OCI-LY7 (cell line): ENCODE measurements at regions not wholly inside any gene's neighbourhood (a gene's known extent, or its start where the extent isn't known, plus 50 kb on each side); places are given as distances from the start of the nearest gene placed in this dataset.

ENCODE experiments used
- BruUV-seq: library from RNA; stranded (reverse); fragments of 400-500 nt; replicated peaks from 2 replicates; lab custom pipeline; 2021; lab: Mats Ljungman, UMichigan
- CTCF ChIA-PET: fragments of 300-600 bp; sonication (Branson Sonifier 250); formaldehyde crosslinking; loops from one replicate; lab custom pipeline; 2022; ENCODE audit warnings: antibody characterized with exemption; ENCODE audit not compliant: unreplicated experiment; lab: Charles Lee
- POLR2A ChIA-PET: fragments of 300-600 bp; sonication (Branson Sonifier 250); formaldehyde crosslinking; loops from one replicate; lab custom pipeline; 2022; ENCODE audit warnings: antibody characterized with exemption; lab: Charles Lee
- DNase-seq: peaks from one replicate; pipeline ENCODE4 v3.0.0-alpha.2; 2015; ENCODE audit warnings: low spot score
- H2AFZ ChIP-seq: fragments of 200-600 bp; sonication (generic), shearing (Covaris generic); 2 replicates; pipeline ENCODE4 v1.6.1; 2014; ENCODE audit warnings: mild to moderate bottlenecking, antibody characterized with exemption, low read length, moderate library complexity
- H3K27ac ChIP-seq: fragments of 200-600 bp; sonication (generic); 2 replicates; pipeline ENCODE4 v1.5.1; 2014; ENCODE audit warnings: mixed run types, low read depth, mild to moderate bottlenecking, moderate library complexity, low read length, inconsistent platforms; ENCODE audit not compliant: poor library complexity, severe bottlenecking
- H3K36me3 ChIP-seq: fragments of 200-600 bp; sonication (generic); 2 replicates; pipeline ENCODE4 v1.6.1; 2014; ENCODE audit warnings: mild to moderate bottlenecking, antibody characterized with exemption, low read length, moderate library complexity, mixed read lengths; ENCODE audit not compliant: insufficient read depth
- H3K4me1 ChIP-seq: fragments of 200-600 bp; sonication (generic); 2 replicates; pipeline ENCODE4 v1.5.1; 2014; ENCODE audit warnings: mild to moderate bottlenecking, low read length; ENCODE audit not compliant: insufficient read depth, poor library complexity, severe bottlenecking
- H3K4me2 ChIP-seq: fragments of 200-600 bp; sonication (generic); 2 replicates; pipeline ENCODE4 v1.6.1; 2014; ENCODE audit warnings: mild to moderate bottlenecking, low read length
- H3K4me3 ChIP-seq: fragments of 200-600 bp; sonication (generic); 2 replicates; pipeline ENCODE4 v1.5.1; 2014; ENCODE audit warnings: mild to moderate bottlenecking, low read depth, low read length; ENCODE audit not compliant: poor library complexity, severe bottlenecking
- H3K79me2 ChIP-seq: fragments of 200-600 bp; sonication (generic); 2 replicates; pipeline ENCODE4 v1.6.1; 2016; ENCODE audit warnings: low read depth, mild to moderate bottlenecking, low read length, moderate library complexity, mixed read lengths; ENCODE audit not compliant: insufficient read depth
- H3K9me2 ChIP-seq: fragments of 200-600 bp; sonication (generic); 2 replicates; pipeline ENCODE4 v1.6.1; 2016; ENCODE audit warnings: mild to moderate bottlenecking, low read length, mixed read lengths; ENCODE audit not compliant: insufficient read depth
- H3K9me3 ChIP-seq: fragments of 200-600 bp; sonication (generic); 2 replicates; pipeline ENCODE4 v1.6.1; 2014; ENCODE audit warnings: mild to moderate bottlenecking, mixed run types, low read length, mixed read lengths
- H4K20me1 ChIP-seq: fragments of 200-600 bp; sonication (generic); 2 replicates; pipeline ENCODE4 v1.6.1; 2014; ENCODE audit warnings: mild to moderate bottlenecking, antibody characterized with exemption, low read length, moderate library complexity, mixed read lengths; ENCODE audit not compliant: insufficient read depth
- CTCF ChIP-seq: fragments of 200-600 bp; sonication (generic); conservative IDR thresholded peaks from 2 replicates; pipeline ENCODE4 v1.5.1; 2014; ENCODE audit warnings: mild to moderate bottlenecking, antibody characterized with exemption, low read length, moderate library complexity, mixed read lengths
- EZH2phosphoT487 ChIP-seq: fragments of 200-600 bp; sonication (generic); IDR thresholded peaks from 2 replicates; pipeline ENCODE4 v1.6.1; 2018; ENCODE audit warnings: low read depth, borderline replicate concordance, mild to moderate bottlenecking, mixed run types, antibody characterized with exemption, low read length, moderate library complexity, mixed read lengths
- intact Hi-C: fragments of 100-400 bp; cut with micrococcal nuclease; formaldehyde crosslinking; loops from one replicate; pipeline ENCODE4 v1.10.0; 2022; ENCODE audit not compliant: unreplicated experiment

GRCh38 chr3:55362210-55362960 lies 124.7 kb downstream of the WNT5A start:
- no peak overlapping the region for H3K27ac ChIP-seq
- ChIA-PET POLR2A (interaction anchor here (0.7 to 1.3 kb wide), 3 partner anchors 9 to 49 kb away, joined by 3 read pairs; no protein-coding TSS in a partner anchor), CTCF (interaction anchor here (1.1 kb wide), 1 partner anchor 129 kb away, joined by 3 read pairs; no protein-coding TSS in a partner anchor)
- intact Hi-C loops, result no loop called here
- no TSS peak for BruUV-seq
- no peak overlapping the region for H2AFZ ChIP-seq
- H3K4me3 ChIP-seq, result no peak overlapping the region
- no peak for DNase-seq
- no peaks in the 10 kb centered on the region for H4K20me1 ChIP-seq
- no peak overlapping the region for H3K4me2 ChIP-seq
- no peaks in the 10 kb centered on the region for H3K9me2 ChIP-seq
- H3K79me2 ChIP-seq, result no peaks in the 10 kb centered on the region
- TF ChIP-seq EZH2phosphoT487 (no peak), CTCF (no peak)
- no peaks in the 10 kb centered on the region for H3K4me1 ChIP-seq
- H3K36me3 ChIP-seq, result no peaks in the 10 kb centered on the region
- H3K9me3 ChIP-seq, result no peaks in the 10 kb centered on the region

GRCh38 chr3:55357796-55358195 lies 129.3 kb downstream of the WNT5A start:
- Histone ChIP-seq H4K20me1 (no peaks in the 10 kb centered on the region), H3K4me3 (no peak overlapping the region), H3K4me2 (no peak overlapping the region), H3K9me3 (no peaks in the 10 kb centered on the region), H3K4me1 (no peaks in the 10 kb centered on the region), H3K36me3 (no peaks in the 10 kb centered on the region), H3K9me2 (no peaks in the 10 kb centered on the region), H3K27ac (no peak overlapping the region), H3K79me2 (no peaks in the 10 kb centered on the region), H2AFZ (no peak overlapping the region)
- intact Hi-C loops, result no loop called here
- ChIA-PET CTCF (no interaction called here), POLR2A (no interaction called here)
- no TSS peak for BruUV-seq
- TF ChIP-seq CTCF, result no peak
- TF ChIP-seq EZH2phosphoT487, result no peak
- DNase-seq, result no peak

- Histone ChIP-seq H3K4me3 (no peak overlapping the region), H3K9me3 (no peaks in the 10 kb centered on the region), H3K4me1 (no peaks in the 10 kb centered on the region), H3K79me2 (no peaks in the 10 kb centered on the region), H3K9me2 (no peaks in the 10 kb centered on the region), H3K4me2 (no peak overlapping the region), H4K20me1 (no peaks in the 10 kb centered on the region), H3K36me3 (no peaks in the 10 kb centered on the region), H3K27ac (no peak overlapping the region), H2AFZ (no peak overlapping the region)
- ChIA-PET POLR2A (interaction anchor here (1.4 kb wide), 1 partner anchor 9 kb away, joined by 3 read pairs; no protein-coding TSS in a partner anchor), CTCF (no interaction called here)
- TF ChIP-seq CTCF (no peak), EZH2phosphoT487 (no peak)
- DNase-seq, result no peak
- no TSS peak for BruUV-seq
- intact Hi-C loops, result no loop called here
Observed at GRCh38 chr3:55352668-55353067, 134.4 kb downstream of the WNT5A start.
